ENCODE measurements at regions not wholly inside any gene's neighbourhood (a gene's known extent, or its start where the extent isn't known, plus 50 kb on each side); places are given as distances from the start of the nearest gene placed in this dataset.

DNA sequence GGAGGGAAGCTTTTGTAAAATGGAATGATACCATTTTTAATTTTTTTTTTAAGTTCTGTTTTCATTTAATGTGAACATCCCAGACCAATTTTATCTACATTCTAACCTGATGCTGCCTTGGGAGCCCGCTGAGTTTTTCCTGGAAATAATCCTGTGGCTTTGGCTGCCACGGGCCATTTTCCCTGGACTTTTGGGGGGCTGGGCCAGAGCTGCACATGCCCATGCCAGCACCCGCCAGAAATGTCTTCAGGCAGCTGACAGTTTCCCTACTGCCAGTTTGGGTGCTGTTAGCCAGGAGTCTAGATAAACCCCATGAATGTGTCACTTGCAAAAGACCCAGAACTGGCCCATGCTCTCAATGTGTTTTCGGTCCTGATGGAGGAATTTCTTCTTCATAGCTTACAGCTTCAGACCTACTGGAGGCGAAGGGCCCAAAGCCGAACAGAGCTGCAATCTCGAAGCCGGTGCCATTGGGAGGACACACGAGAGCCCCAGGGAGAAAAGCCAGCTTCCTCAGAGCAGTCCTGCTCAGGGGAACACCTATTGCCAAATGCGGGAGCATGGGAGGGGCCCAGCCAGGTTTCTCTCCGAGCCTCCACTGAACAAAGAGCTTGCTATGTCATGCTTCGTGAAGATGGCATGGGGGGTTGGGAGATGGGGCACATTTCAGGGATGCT lies 444.2 kb upstream of the MKI67 start:
- no peak for DNase-seq (ENCODE audit: extremely low read depth, low read depth)
- TF ChIP-seq, protein P1, sequence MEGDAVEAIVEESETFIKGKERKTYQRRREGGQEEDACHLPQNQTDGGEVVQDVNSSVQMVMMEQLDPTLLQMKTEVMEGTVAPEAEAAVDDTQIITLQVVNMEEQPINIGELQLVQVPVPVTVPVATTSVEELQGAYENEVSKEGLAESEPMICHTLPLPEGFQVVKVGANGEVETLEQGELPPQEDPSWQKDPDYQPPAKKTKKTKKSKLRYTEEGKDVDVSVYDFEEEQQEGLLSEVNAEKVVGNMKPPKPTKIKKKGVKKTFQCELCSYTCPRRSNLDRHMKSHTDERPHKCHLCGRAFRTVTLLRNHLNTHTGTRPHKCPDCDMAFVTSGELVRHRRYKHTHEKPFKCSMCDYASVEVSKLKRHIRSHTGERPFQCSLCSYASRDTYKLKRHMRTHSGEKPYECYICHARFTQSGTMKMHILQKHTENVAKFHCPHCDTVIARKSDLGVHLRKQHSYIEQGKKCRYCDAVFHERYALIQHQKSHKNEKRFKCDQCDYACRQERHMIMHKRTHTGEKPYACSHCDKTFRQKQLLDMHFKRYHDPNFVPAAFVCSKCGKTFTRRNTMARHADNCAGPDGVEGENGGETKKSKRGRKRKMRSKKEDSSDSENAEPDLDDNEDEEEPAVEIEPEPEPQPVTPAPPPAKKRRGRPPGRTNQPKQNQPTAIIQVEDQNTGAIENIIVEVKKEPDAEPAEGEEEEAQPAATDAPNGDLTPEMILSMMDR (IDR thresholded peaks at IDR 0.05; ENCODE audit: low read depth, low read length): no peak

DNA sequence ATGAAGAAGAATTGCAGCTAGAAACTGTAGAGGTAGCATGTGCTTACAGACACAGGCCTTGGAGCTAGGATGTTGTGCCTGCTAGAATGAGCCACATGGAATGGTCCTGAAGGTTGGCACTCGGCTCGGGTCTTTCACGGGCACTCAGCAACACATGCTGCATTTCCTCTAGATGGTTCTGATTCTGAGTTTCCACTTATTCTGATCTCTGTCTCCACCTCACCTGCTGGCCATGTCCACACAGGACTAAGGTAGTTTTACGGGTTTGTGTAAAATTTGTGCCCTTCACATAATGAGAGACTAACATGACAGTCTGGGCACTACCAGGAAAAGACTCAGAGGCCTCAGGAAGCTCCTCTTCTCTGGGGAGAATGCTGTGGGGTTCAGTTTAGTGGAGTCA lies 444.8 kb upstream of the MKI67 start:
- TF ChIP-seq, protein P1 (IDR thresholded peaks at IDR 0.05; ENCODE audit: low read depth, low read length): no peak

DNA sequence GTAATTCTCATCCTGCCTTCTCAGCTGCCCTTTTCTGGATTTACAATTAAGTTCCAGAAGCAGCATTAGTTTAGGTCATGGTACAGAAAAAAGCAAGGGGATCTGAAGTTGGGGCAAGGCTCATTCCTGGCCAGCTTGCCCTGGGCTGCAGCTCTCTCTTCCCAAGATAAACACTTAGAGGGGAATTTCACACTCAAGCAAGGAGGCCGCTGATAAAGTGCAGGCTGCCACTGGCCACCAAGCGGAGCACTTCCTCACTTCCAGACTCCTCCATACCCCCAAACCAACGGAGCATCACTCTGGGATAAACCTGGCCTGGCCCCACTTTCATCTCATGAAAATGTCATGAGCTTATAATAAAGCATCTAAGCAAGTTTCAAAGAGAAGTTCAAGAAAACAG lies 445.5 kb upstream of the MKI67 start:
- TF ChIP-seq, protein P1 (IDR thresholded peaks at IDR 0.05; ENCODE audit: low read depth, low read length): no peak

More for the DNA sequence above, 444.8 kb upstream of the MKI67 start:
- DNase-seq (ENCODE audit: extremely low read depth, low read depth): no peak

DNA sequence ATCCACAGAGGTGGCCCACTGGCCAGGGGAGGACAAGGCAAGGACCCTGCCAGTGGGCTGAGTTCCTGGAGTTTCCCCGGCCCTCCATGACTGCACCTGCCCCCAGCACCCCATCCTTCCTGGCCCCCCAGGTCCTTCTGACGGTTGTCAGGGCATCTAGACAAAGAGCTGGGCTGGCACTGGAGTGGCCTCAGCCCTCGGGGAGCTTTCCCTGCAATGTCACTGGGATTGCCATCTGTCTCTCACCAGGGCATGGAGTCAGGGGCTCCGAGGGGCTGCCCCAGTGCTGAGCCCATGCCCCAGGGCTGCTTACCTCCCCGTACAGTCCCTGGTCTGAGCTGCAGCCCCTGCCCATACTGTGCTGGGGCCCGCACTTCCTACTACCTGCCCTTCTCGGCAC lies 446.5 kb upstream of the MKI67 start:
- TF ChIP-seq, protein P1 (IDR thresholded peaks at IDR 0.05; ENCODE audit: low read depth, low read length): no peak
- DNase-seq (ENCODE audit: extremely low read depth, low read depth): no peak

More for the DNA sequence above, 445.5 kb upstream of the MKI67 start:
- DNase-seq (ENCODE audit: extremely low read depth, low read depth): no peak

DNA sequence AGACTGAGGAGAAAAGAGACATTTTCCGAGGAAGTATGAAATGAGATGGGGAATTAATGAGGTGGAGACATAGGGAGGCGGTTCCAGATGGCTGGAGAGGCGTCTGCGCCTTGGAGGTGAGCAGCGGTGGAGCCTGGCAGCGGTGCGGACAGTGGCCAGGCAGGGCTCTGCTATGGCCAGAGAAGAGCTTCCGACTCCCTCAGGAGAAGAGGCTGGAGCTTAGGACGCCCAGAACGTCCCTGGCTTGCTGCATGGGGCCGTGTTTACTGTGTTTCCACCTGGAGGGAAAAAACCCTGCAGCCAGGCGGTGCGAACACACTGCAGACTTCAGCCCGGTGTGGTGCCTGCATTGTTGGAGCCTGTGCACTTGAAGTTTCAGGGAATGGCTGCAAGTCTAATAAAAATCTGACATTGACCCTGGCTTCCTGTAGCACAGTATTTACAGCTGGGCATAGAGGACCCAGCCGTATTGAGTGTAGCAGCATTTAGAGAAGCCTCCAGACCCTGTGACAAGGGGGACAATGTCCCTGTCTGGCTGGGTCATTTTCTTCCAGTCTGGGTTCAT lies 447.1 kb upstream of the MKI67 start:
- DNase-seq (ENCODE audit: extremely low read depth, low read depth): no peak
- TF ChIP-seq, protein P1 (IDR thresholded peaks at IDR 0.05; ENCODE audit: low read depth, low read length): no peak

DNA sequence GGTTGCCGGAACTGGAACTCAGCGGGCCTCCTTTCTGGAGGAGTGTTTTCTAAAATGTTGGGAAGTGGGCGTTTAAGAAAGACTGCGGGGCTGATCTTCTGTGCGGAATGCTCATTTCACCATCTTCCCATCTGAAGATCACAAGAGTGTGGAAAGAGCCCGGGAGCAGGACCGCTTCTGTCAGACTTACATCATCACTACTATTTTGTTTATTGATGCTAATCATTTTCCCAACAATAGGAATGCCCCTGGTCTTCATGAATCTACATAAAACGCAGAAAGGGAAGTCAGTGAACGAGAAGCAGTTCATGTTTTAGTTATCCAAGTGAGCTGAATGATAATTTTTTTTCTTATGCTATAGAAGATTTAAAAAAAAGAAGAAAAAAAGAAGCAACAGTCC lies 447.8 kb upstream of the MKI67 start:
- no peak for DNase-seq (ENCODE audit: extremely low read depth, low read depth)
- TF ChIP-seq, protein P1 (IDR thresholded peaks at IDR 0.05; ENCODE audit: low read depth, low read length): no peak

DNA sequence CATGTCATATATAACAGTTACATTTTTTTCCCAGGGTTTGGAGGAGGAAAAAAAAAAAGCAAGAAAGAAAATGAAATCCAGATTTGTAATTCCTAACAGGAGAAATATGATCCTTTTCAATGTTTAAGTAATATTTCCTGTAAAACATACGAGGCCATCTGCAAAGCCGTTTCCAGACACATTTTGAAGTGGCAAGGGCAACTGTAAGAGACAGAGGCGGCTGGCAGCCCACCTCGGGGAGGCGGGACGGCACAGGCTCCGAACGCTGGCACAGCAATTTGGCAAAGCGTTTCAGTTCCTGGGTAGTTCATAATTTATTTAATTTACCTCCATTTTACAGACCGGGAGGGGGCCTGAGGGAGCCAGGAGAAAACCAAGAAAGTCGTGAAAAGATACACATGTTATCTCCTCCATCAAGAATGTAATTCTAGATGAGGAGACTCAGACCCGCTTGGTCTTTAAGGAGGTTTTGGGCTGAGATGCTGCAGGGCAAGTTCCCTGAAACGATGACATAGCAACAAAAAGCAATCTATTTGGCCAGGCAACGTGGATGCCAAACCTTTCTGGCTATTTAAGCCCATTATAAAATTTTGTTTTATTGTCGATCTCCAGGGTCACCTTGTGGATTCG lies 448.5 kb upstream of the MKI67 start:
- no peak for DNase-seq (ENCODE audit: extremely low read depth, low read depth)
- TF ChIP-seq, protein P1 (IDR thresholded peaks at IDR 0.05; ENCODE audit: low read depth, low read length): no peak
